WI38 (cell line): ENCODE measurements at regions not wholly inside any gene's neighbourhood (a gene's known extent, or its start where the extent isn't known, plus 50 kb on each side); places are given as distances from the start of the nearest gene placed in this dataset.
A peak's percentile ranks its signal among the peaks of the same experiment; 100 is the strongest.

Source experiments
- H3K4me3 ChIP-seq: 2 replicates; pipeline ENCODE4 v1.5.1; 2011; ENCODE audit warnings: low read depth, mild to moderate bottlenecking, control low read depth, low read length
- CTCF ChIP-seq: IDR thresholded peaks from 2 replicates; pipeline ENCODE4 v1.5.1; 2012; ENCODE audit warnings: low read depth, mild to moderate bottlenecking, control low read depth, low read length

GRCh38 chr2:94939349-94939748, 68.1 kb downstream of the TEKT4 start:
- TF ChIP-seq CTCF: no peak
- no peak overlapping the region for H3K4me3 ChIP-seq

GRCh38 chr2:94947097-94948016, 76.1 kb downstream of the TEKT4 start:
- no peak for TF ChIP-seq CTCF
- no peak overlapping the region for H3K4me3 ChIP-seq

DNA sequence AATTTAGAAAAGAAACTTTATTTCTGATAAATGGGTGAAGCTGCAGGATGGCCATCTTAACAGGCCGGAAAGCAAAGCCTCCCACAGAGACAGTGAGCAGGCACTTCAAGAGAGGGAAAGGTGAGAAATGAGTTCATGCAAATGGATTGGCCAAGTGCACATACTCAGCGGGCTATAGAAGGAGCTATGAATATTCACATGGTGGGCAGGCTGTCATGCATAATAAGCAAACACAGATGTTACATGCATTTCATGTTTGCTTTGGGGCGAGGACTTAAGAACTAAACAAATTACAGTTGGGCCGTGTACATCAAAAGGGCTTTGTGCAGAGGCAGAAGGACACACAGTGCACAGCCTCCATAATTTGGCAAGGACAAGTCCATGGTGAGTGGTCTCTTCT, 69.8 kb upstream of the MAL start:
- no peak overlapping the region for H3K4me3 ChIP-seq
- TF ChIP-seq CTCF: no peak

GRCh38 chr2:94956797-94957391, 68.6 kb upstream of the MAL start:
- TF ChIP-seq CTCF: peak; percentile 89
- H3K4me3 ChIP-seq: no peak overlapping the region

GRCh38 chr2:94958245-94958644, 67.3 kb upstream of the MAL start:
- H3K4me3 ChIP-seq: no peak overlapping the region
- TF ChIP-seq CTCF: no peak

- TF ChIP-seq CTCF: no peak
- H3K4me3 ChIP-seq: no peak overlapping the region
Observed at GRCh38 chr2:94960266-94960665, 65.2 kb upstream of the MAL start.

- H3K4me3 ChIP-seq: no peak overlapping the region
- no peak for TF ChIP-seq CTCF
Observed at GRCh38 chr2:94960751-94961150, 64.8 kb upstream of the MAL start.
